ENCODE measurements at regions not wholly inside any gene's neighbourhood (a gene's known extent, or its start where the extent isn't known, plus 50 kb on each side); places are given as distances from the start of the nearest gene placed in this dataset.

DNA sequence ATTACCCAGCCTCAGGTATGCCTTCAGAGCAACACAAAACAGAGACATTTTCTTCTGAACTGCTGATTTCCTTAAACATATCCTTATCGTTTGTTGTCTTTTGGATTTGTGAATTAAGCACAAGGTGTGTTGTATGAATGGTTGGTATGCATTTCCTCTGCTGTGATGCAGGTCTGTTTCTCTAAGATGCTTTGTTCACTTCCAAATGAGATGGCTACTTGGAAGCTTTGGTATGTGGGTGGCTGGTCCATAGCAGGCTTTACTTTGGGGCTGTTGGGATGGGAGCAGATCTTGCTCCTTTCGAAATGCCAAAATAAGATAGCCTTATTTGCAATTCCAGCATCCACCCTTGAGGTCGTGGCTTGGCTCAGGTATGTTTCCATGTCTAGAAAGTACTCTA lies 257.2 kb downstream of the INSIG2 start:
- intact Hi-C loops (cut with DNase I), result no loop called here
- DNase-seq (no peak), ATAC-seq (ENCODE audit: poor library complexity) (no peak)

DNA sequence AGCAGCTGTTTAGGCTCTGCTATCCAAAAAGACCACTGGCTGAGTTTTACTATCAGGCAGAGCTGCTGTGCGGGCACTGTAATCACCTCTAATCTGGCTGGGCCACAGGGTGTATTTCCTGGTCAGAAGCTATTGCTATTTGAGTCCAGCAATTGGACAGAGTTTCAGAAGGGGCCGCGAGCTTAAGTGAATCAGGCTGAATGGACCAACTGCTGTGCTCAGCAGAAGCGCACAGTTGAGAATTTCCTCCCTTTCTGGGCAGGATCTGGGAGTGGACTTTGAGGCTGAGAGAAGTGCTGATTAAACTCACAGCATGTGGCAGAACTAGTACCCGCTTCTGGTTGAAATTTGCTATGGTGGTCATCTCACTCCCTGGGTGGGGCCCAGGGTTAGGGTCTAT lies 251.8 kb downstream of the INSIG2 start:
- DNase-seq (no peak), ATAC-seq (ENCODE audit: poor library complexity) (no peak)
- intact Hi-C loops (cut with DNase I), result no loop called here

DNA sequence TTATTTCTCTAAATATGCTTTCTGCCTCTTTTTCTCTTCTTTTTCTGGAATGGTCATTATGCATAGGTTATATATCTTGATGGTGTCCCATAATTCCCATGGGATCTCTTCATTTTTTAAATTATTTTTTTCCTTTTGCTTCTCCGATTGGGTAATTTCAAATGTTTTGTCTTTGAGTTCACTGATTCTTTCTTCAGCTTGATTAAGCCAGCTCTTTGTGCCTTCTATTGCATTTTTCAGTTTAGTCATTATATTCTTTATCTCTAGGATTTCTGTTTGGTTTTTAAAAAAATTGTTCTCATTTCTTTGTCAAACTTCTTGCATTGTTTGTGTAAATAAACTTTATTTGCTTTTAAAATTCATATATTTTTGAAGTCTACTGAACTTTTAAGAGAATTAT lies 251.1 kb downstream of the INSIG2 start:
- no peak for DNase-seq
- intact Hi-C loops (cut with DNase I), result no loop called here
- no peak for ATAC-seq (ENCODE audit: poor library complexity)

DNA sequence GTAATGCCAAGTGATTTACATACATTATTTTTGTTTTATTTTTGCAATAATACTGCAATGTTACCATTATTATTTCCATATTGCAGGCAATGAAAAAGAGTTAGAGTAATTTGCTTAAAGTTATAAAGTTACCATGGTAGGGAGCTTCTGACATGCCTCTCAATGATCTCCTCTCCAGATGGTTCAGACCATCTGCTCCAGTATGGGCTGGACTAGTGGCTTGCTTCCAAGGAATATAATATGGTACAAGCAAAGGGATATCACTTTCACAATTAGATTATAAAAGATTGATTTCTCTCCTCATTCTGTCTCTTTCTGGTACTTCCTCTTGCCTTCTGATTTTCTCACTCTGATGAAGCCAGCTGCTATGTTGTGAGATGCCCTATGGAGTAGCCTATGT lies 245.4 kb downstream of the INSIG2 start:
- ATAC-seq (ENCODE audit: poor library complexity), result no peak
- DNase-seq, result no peak
- intact Hi-C loops (cut with DNase I), result no loop called here

DNA sequence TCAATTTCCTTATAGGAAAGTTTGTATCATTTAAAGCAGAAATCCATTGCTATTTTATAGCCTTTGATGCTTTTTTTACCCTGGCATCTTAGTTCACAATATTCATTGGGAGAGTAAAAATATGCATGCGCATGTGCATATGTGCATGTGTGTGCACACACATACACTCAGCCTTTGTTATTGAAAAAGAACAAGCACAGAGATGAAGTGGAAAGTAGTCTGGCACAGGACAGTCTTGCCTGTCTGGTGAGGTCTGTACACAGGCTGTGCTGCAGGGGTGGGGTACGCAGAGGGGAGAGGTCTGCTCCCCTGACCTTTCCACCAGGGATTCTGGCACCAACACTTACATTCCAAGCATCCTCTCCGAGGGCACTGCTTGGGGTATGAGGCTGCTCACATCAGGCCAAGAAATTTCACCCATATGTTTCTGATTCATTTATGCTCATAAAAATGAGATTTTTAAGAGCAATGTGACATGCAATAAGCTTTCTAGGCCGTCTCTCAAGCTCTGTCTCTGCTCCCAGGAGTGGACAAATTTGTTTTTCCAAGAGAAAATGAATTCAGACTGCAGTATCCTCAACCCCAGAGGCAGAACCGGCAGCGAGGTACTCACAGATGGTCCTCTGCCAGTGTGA lies 237.2 kb downstream of the INSIG2 start:
- intact Hi-C loops (cut with DNase I), result no loop called here
- no peak for DNase-seq
- ATAC-seq (ENCODE audit: poor library complexity), result no peak

DNA sequence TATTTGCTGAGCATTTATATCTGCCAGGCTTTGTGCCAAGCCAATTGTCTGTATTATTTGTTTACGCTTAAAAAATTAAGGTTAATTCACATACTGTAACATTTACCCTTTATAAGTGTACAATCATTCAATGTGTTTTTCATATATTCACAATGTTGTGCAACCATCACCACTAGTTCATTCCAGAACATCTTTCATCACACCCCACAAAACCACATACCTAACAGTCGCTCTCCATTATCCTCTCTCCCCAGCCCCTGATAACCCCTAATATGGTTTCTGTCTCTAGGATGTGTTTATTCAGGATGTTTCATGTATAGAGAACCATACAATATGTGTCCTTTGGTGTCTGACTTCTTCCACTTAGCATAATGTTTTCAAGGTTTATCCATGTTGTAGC lies 234.1 kb downstream of the INSIG2 start:
- DNase-seq, result no peak
- intact Hi-C loops (cut with DNase I), result no loop called here
- ATAC-seq (ENCODE audit: poor library complexity), result no peak

DNA sequence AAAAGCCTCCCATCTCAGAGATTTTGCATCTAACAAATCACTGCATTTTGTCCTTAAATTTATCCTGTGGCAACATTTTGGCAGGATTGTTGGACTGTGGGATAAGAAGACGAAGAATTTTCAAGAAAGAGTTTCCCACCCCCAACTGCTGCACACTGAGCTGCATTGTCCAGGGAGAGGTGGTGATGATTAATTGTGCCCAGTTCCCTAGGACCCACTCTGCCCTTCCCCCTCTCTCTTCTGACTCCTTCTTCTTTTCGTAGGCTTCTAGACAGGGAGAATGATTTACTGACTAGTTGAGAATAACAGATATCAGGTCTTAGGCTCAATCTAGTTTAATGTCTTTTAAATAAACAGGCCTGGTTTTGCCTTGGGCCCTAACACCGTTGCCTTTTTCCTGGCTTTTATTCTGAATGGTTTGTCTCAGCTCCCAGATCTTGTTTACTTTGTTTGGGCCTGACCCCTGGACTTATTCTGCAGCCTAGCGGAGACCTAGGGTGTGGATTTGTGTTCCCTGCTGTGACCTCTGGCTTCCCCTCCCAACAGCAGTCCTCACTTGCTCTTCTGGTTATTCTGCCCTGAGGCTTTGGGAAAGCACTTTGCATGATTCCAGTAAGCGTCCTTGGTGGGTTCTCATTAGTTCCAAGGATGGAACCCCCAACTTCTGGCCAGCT lies 233.3 kb downstream of the INSIG2 start:
- DNase-seq, result no peak

DNA sequence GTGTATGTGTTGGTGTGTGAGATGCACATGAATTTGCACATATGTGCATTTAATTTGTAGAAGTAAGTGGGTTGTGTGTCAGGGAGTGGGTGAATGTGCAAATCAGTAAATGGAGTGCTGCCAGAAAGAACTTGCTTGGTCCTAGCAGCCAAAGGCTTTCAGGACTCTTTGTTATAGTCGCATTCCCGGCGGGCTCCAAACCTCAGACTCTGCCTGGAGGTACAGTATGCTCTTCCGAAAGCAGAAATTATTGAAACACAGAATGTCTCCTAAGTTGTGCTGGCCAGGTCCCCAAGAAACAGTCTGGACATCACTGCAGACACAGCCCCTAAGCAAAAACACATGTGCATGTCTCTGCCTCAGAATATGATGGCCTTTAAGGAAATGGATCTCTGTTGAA lies 232.4 kb downstream of the INSIG2 start:
- intact Hi-C loops (cut with DNase I), result no loop called here
- DNase-seq (no peak), ATAC-seq (ENCODE audit: poor library complexity) (no peak)

More for the DNA sequence above, 233.3 kb downstream of the INSIG2 start:
- intact Hi-C loops (cut with DNase I), result no loop called here
- ATAC-seq (ENCODE audit: poor library complexity), result no peak

DNA sequence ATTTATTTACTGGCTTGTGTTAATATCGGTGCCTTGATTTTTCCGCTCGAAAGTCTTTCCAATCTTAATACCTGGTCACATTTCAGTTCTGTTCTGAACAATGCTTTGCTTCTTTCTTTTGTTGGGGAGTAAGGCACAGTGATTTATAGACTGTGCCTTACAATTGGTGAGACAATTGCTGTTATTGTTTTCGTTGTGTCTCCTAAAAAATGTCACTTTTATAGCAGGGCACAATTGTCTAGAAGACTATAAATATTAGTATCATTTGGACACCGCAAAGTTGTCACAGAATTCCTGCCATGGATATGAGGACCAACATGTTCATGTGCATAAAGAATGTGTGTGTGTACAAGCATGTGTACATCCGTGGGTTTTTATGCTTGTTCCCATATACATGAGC lies 231.9 kb downstream of the INSIG2 start:
- DNase-seq (no peak), ATAC-seq (ENCODE audit: poor library complexity) (no peak)
- intact Hi-C loops (cut with DNase I), result no loop called here

DNA sequence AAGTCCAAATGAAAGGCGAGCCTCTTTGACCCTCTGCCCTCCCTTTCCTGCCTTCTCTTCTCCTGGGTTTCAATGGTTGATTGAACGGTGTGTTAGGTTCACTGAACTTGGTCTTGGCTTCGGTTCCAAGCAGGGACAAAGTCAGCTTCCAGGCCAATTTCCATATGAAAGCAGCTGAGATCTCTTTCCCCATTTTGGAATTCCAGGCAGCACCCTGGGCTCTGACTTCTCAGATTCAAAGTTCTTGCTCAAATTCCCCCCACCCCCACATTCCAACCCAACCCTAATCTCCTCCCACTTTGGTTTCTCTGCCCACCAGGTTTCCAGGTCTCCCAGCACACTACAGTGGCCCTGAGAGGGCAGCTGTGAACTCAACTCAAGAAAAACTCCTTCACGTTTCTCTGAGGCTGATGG lies 231.0 kb downstream of the INSIG2 start:
- intact Hi-C loops (cut with DNase I), result no loop called here
- no peak for DNase-seq
- no peak for ATAC-seq (ENCODE audit: poor library complexity)

DNA sequence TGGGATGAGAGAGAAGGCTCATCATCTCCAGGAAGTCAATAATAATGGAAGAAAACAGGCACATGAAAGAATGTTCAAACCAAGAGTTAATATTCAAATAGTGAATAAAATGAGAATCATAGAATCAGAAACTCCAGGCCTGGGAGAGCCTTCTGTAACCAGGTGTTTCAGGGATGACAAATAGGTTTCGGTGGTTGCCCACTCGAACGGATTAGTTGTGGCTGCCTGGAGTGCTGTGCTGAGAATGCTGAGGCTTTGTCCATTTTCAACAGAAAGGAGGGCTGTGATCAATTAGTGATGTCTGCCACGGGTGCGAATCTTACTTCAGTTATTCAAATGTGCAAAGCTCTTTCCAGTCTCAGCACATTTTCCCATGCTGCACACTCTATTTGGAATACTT lies 227.3 kb downstream of the INSIG2 start:
- ATAC-seq (ENCODE audit: poor library complexity), result no peak
- intact Hi-C loops (cut with DNase I), result no loop called here
- no peak for DNase-seq

DNA sequence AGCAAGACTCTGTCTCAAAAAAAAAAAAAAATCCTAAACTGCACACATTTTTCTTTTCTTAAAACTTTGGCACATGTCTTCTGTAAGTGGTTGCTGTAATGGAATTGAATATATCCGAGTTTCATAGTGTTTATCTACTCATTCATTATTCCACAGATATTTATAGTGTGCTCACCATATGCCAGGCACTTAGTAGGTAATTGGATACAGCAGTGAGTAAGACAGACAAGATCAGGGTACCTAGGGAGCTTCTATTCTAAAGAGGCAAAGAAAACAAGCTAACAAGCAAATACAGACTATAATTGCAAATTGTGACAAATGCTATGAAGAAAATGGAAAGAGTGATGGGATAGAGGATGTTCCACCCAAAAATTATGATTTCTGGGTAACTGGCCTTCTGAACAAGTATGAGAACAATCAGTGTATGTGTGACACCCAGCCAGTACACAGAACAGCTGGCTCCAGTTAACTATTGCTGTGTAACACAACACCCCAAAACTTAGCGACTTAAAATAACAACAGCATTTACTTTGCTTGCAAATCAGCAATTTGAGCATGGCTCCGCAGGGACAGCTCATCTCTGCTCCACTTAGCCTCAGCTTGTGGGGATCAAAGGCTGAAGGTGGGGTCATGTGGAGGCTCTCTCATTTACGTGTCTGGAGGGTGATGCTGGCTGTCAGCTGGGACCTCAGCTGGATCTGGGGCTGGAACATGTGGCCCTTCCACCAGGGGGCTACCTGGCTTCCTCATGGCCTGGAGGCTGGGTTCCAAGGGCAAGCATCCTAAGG lies 224.9 kb downstream of the INSIG2 start:
- intact Hi-C loops (cut with DNase I), result no loop called here
- ATAC-seq (ENCODE audit: poor library complexity), result no peak
- no peak for DNase-seq

DNA sequence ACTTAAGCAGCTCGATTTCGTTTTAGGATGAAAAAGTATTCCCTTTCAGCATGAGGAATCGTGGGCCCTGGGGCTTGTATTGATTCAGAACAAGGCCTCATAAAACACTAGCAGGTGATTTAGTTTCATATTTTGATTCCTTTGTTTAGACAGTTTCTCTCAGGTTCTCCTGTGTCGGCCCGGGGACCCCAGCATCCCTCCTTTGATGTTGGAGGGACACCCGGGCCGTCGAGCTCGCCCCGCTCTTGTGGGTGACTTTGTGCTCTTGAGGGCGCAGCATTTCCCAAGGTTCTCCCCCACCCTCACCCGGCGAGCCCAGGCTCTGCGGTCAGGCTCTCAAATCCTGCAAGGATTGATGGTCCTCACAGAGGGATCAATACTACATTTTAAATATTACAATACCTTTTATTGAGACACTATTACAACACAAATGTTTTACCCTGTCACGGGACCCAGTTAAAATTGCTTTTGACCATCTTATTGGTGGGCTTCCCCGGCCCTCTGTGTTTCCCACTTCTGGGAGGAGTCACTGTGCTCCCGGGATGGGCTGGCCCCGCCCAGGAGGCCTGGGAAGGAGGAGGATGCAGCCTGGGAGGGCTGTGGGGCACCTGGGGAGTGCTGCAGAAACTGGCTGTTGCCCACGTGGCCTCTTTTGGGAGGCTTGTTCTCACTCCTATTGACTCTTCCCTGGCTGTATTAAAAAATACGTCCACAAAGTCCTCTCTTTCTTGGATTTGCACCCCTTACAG lies 222.6 kb downstream of the INSIG2 start:
- ATAC-seq (ENCODE audit: poor library complexity), result no peak
- intact Hi-C loops (cut with DNase I), result no loop called here
- DNase-seq, result no peak

DNA sequence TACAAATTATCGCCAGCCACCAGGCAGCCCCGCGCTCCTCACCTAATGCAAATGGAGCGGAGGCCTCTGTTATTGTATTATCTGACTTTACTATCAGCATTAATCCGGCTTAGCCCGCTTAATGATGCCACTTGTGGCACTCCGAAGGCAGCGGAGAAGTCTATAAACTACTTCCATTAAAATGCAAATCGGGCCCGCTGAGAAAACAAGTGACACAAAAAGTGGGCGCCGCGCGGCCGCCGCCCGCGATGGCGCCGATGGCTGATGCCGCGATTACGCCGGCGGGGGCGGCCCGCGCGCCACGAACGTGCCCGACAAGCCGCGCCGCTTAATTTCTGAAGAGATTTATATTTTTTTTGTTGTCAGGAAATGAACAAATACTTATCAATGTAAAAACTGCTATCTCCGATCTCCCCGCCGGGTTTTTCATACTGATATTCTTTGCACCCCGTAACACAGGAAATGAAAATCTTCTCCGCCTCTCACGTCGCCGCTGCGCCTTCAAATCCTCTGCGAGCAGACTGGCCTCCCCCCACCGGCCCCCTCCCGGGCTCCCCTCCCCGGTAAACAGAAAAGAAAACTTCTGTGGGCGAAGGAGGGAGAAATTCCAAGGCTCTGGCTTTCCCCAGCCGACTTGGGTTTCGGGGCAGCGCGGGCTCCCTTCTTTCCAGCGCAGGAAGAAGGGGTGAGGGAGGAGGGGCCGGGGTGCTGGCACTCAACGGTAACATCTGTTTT lies 221.8 kb downstream of the INSIG2 start:
- peak; percentile 39 for ATAC-seq (ENCODE audit: poor library complexity)
- DNase-seq, result no peak
- intact Hi-C loops (cut with DNase I), result no loop called here

DNA sequence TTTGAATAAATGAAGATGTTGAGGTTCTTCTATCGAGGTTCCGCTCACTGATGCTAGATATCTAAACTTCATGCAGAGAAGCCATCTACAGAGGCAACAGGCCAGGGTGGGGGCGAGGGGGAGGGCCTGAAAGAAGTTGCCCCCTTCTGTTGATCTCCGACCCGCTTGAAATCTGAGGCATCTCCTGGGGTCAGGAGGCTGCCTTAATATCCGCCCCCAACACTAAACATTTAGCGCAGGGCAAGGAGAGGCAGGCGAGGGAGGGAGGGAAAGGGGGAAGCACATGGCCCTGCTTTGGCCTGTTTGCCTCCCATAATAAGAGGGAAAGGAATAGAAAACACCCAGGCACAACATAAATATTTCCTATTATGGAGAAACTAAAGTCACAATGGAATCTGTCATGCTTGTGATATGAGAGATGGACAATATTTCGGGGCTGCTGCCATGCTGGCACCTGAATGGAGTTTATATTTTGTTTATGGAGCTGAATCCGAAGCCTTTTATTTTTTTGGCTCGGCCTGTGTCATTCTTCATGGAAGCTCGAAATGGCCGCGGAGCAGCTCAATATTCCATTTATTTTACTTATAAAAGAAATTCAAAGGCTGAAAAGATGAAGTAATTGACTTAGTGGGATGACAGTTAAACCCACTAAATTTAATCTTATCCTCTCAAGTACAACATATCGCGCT lies 221.1 kb downstream of the INSIG2 start:
- intact Hi-C loops (cut with DNase I), result no loop called here
- ATAC-seq (ENCODE audit: poor library complexity), result no peak
- no peak for DNase-seq

DNA sequence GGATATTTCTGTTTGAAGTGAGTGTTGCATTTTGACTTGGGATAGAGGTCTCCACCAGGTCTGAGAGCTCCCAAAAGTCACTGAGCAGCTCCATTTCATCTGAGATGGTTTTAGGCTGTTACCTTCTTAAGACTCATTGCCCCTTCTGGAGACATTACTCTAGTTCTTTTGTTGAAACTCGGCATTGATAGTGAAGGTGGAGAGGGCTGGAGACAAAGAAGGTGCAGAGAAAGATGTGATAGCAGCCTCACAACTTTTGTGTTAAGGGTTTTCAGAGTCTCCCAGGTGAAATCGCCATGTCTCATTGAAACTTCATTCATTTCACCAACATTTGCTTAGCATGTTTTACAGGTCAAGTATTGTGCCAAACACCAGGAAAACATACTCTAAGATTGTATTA lies 219.6 kb downstream of the INSIG2 start:
- ATAC-seq (ENCODE audit: poor library complexity) (no peak), DNase-seq (no peak)
- intact Hi-C loops (cut with DNase I), result no loop called here

DNA sequence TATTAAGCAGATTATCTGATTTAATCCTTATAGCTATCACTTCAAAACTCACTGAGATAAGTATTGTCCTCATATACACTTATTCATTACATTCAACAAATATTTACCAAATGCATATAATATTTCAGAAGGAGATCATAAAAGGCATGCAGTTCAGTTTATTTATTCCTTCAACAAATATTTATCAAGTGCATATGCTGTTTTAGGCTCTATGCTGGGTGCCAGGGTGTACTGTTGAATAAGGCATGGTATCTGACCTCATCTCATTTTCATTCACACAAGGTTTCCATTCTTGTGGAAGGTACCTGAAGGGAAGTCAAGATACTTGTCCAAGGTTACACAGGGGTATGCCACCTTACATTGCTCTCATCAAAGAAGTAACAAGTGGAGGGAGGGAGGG lies 213.0 kb downstream of the INSIG2 start:
- intact Hi-C loops (cut with DNase I), result no loop called here
- no peak for DNase-seq

DNA sequence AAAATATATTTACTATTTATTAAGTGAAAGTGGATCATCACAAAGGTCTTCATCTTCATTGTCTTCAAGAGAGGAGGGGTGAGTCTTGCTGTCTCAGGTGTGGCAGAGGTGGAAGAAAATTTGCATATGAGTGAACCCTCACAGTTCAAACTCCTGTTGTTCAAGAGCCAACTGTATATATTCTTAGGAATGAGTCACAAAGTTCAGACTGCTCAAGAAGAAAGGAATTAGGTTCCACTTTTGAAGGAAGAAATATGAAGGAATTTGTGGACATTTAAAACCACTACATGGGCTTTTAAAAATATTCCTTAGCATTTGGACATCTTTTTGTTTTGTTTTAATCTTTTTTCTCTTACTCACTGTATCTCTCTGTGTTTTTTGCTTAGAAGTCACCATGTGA lies 212.6 kb downstream of the INSIG2 start:
- DNase-seq, result no peak
- no peak for ATAC-seq (ENCODE audit: poor library complexity)
- intact Hi-C loops (cut with DNase I), result no loop called here

More for the DNA sequence above, 213.0 kb downstream of the INSIG2 start:
- no peak for ATAC-seq (ENCODE audit: poor library complexity)

Measured in Right ventricle myocardium superior (tissue), 1 donor.